ENCODE measurements at regions not wholly inside any gene's neighbourhood (a gene's known extent, or its start where the extent isn't known, plus 50 kb on each side); places are given as distances from the start of the nearest gene placed in this dataset.
A peak's percentile ranks its signal among the peaks of the same experiment; 100 is the strongest.

DNA sequence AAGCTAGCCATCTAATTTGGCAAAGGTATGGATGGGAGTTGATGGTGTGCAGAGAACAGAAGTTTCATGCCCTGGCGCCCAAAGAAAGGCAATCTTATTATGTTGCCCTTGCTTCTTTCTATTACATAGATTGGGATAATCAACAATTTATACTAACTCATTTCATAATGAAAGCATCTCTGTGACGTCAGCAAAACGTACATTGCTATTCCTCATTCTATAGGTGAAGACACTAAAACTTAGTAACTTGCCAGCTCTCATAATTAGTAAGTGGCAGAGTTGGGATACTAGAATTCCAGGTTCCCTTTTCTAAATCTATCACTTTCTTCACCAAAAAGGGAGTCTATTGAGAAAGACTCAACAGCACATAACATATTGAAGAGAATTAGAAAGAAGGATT, 374.8 kb downstream of the NR2F1-AS1 start:
- Histone ChIP-seq H3K36me3 (replicated peaks in 1 of 2; ENCODE audit: control insufficient read depth in 2 of 2, insufficient read depth in 2 of 2, low read length in 2 of 2) (no peaks in the 10 kb centered on the region), H2BK5ac (ENCODE audit: low read length) (no peak overlapping the region), H3K9ac (ENCODE audit: low read depth, low read length, poor library complexity) (no peak overlapping the region), H3K27me3 (ENCODE audit: control insufficient read depth in 3 of 3, insufficient read depth in 3 of 3, low read depth in 1 of 3, low read length in 3 of 3) (no peaks in the 10 kb centered on the region), H2BK12ac (ENCODE audit: low read length) (no peak overlapping the region), H4K8ac (ENCODE audit: low read depth, low read length) (no peak overlapping the region), H4K91ac (ENCODE audit: low read depth, low read length, poor library complexity) (no peak overlapping the region), H3K9me3 (replicated peaks in 1 of 2; ENCODE audit: control insufficient read depth in 2 of 2, insufficient read depth in 1 of 2, low read depth in 1 of 2, low read length in 2 of 2) (no peaks in the 10 kb centered on the region), H2AK5ac (ENCODE audit: low read depth, low read length) (no peak overlapping the region), H3K4me2 (ENCODE audit: insufficient read depth, low read length, poor library complexity, severe bottlenecking) (no peak overlapping the region), H2AFZ (ENCODE audit: low read length) (no peak overlapping the region), H3K4ac (ENCODE audit: low read length) (no peak overlapping the region), H2BK120ac (ENCODE audit: low read depth, low read length) (no peak overlapping the region), H3K27ac (replicated peaks; ENCODE audit: low read length) (no peak overlapping the region), H2BK15ac (ENCODE audit: low read length) (no peak overlapping the region), H3K79me1 (ENCODE audit: low read depth, low read length) (no peaks in the 10 kb centered on the region), H3K14ac (ENCODE audit: low read length) (no peak overlapping the region), H3K4me3 (ENCODE audit: low read length in 2 of 2) (no peak overlapping the region), H3K18ac (ENCODE audit: low read length) (no peak overlapping the region), H3K23ac (ENCODE audit: low read depth, low read length, poor library complexity) (no peak overlapping the region), H3K4me1 (ENCODE audit: control insufficient read depth in 2 of 2, insufficient read depth in 1 of 2, low read depth in 1 of 2, low read length in 2 of 2) (peaks cover 0 to 4% of the 10 kb centered on the region in 2 donors)
- no CpG with 5 or more reads among the region's 3 CpGs for WGBS, 2 donors (ENCODE audit: extremely low coverage in 2 of 2, insufficient read length in 2 of 2, insufficient replicate concordance in 1 of 2)
- no peak for DNase-seq (ENCODE audit: low spot score)

DNA sequence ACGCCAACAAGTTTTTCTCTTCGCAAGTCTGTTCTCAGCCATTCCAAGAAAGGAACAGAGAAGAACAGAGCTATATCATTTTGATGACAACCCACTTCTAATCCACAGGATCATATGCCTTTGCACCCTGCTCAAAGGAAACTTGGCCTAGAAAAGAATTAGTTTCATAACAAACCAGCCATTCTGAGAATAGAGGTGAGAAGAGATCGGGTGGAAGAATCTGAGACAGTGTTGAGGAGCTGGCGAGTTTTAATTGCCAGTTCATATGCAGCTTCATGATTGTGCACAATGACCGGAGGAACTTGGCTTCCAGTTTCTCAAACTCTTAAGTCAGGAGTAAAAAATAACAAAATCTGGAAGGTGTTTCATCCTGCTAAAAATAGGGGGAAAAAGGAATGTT, 380.0 kb downstream of the NR2F1-AS1 start:
- H3K23ac ChIP-seq (ENCODE audit: low read depth, low read length, poor library complexity), result no peak overlapping the region
- H3K14ac ChIP-seq (ENCODE audit: low read length), result no peak overlapping the region
- H3K79me1 ChIP-seq (ENCODE audit: low read depth, low read length), result no peaks in the 10 kb centered on the region
- no peak overlapping the region for H3K18ac ChIP-seq (ENCODE audit: low read length)
- H3K9ac ChIP-seq (ENCODE audit: low read depth, low read length, poor library complexity), result no peak overlapping the region
- no peak overlapping the region for H2AK5ac ChIP-seq (ENCODE audit: low read depth, low read length)
- H3K4ac ChIP-seq (ENCODE audit: low read length), result no peak overlapping the region
- H2BK15ac ChIP-seq (ENCODE audit: low read length), result no peak overlapping the region
- no peaks in the 10 kb centered on the region for H3K36me3 ChIP-seq (replicated peaks in 1 of 2; ENCODE audit: control insufficient read depth in 2 of 2, insufficient read depth in 2 of 2, low read length in 2 of 2)
- peak overlapping the region; percentile 38 for H2AFZ ChIP-seq (ENCODE audit: low read length)
- H3K27me3 ChIP-seq (ENCODE audit: control insufficient read depth in 3 of 3, insufficient read depth in 3 of 3, low read depth in 1 of 3, low read length in 3 of 3), result no peaks in the 10 kb centered on the region
- WGBS, 2 donors (ENCODE audit: extremely low coverage in 2 of 2, insufficient read length in 2 of 2, insufficient replicate concordance in 1 of 2), result no CpG with 5 or more reads among the region's 5 CpGs
- no peak overlapping the region for H2BK12ac ChIP-seq (ENCODE audit: low read length)
- H3K27ac ChIP-seq (replicated peaks; ENCODE audit: low read length), result no peak overlapping the region
- no peak overlapping the region for H3K4me2 ChIP-seq (ENCODE audit: insufficient read depth, low read length, poor library complexity, severe bottlenecking)
- H2BK5ac ChIP-seq (ENCODE audit: low read length), result no peak overlapping the region
- no peak for DNase-seq (ENCODE audit: low spot score)
- no peaks in the 10 kb centered on the region for H3K9me3 ChIP-seq (replicated peaks in 1 of 2; ENCODE audit: control insufficient read depth in 2 of 2, insufficient read depth in 1 of 2, low read depth in 1 of 2, low read length in 2 of 2)
- no peak overlapping the region for H3K4me3 ChIP-seq (ENCODE audit: low read length in 2 of 2)
- no peak overlapping the region for H4K8ac ChIP-seq (ENCODE audit: low read depth, low read length)
- H4K91ac ChIP-seq (ENCODE audit: low read depth, low read length, poor library complexity), result no peak overlapping the region
- peaks cover 0 to 6% of the 10 kb centered on the region in 2 donors for H3K4me1 ChIP-seq (ENCODE audit: control insufficient read depth in 2 of 2, insufficient read depth in 1 of 2, low read depth in 1 of 2, low read length in 2 of 2)
- H2BK120ac ChIP-seq (ENCODE audit: low read depth, low read length), result no peak overlapping the region

DNA sequence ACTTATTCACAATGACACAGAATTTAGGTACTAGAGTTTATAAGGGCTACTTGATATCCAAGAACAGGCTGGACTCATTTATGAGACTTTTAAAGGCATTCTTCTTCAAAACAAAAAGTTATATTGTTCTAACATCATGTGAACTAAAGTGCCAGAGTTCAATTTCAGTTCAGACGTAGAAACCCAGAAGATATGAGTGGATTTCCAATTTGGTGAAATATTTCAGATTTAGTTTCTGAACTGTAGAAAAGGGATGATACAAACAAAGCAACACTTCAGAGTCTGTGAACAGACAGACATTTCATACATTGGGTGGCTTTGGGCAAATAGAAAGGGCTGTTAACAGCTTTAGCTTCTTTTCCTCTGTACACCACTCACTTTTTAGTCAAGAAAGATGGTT, 384.0 kb downstream of the NR2F1-AS1 start:
- H3K9ac ChIP-seq (ENCODE audit: low read depth, low read length, poor library complexity), result no peak overlapping the region
- no peak overlapping the region for H3K4me3 ChIP-seq (ENCODE audit: low read length in 2 of 2)
- H3K27me3 ChIP-seq (ENCODE audit: control insufficient read depth in 3 of 3, insufficient read depth in 3 of 3, low read depth in 1 of 3, low read length in 3 of 3), result no peaks in the 10 kb centered on the region
- H3K36me3 ChIP-seq (replicated peaks in 1 of 2; ENCODE audit: control insufficient read depth in 2 of 2, insufficient read depth in 2 of 2, low read length in 2 of 2), result no peaks in the 10 kb centered on the region
- H3K18ac ChIP-seq (ENCODE audit: low read length), result no peak overlapping the region
- peaks cover 5 to 13% of the 10 kb centered on the region in 2 donors for H3K4me1 ChIP-seq (ENCODE audit: control insufficient read depth in 2 of 2, insufficient read depth in 1 of 2, low read depth in 1 of 2, low read length in 2 of 2)
- no peak overlapping the region for H4K8ac ChIP-seq (ENCODE audit: low read depth, low read length)
- no peak for DNase-seq (ENCODE audit: low spot score)
- no peaks in the 10 kb centered on the region for H3K9me3 ChIP-seq (replicated peaks in 1 of 2; ENCODE audit: control insufficient read depth in 2 of 2, insufficient read depth in 1 of 2, low read depth in 1 of 2, low read length in 2 of 2)
- no peak overlapping the region for H3K27ac ChIP-seq (replicated peaks; ENCODE audit: low read length)
- H3K23ac ChIP-seq (ENCODE audit: low read depth, low read length, poor library complexity), result no peak overlapping the region
- no peak overlapping the region for H3K4me2 ChIP-seq (ENCODE audit: insufficient read depth, low read length, poor library complexity, severe bottlenecking)
- no peaks in the 10 kb centered on the region for H3K79me1 ChIP-seq (ENCODE audit: low read depth, low read length)
- no peak overlapping the region for H2BK15ac ChIP-seq (ENCODE audit: low read length)
- no peak overlapping the region for H2BK5ac ChIP-seq (ENCODE audit: low read length)
- H2AFZ ChIP-seq (ENCODE audit: low read length), result peak overlapping the region; percentile 42
- no peak overlapping the region for H3K14ac ChIP-seq (ENCODE audit: low read length)
- no CpG with 5 or more reads among the region's 1 CpG for WGBS, 2 donors (ENCODE audit: extremely low coverage in 2 of 2, insufficient read length in 2 of 2, insufficient replicate concordance in 1 of 2)
- no peak overlapping the region for H2BK12ac ChIP-seq (ENCODE audit: low read length)
- no peak overlapping the region for H2BK120ac ChIP-seq (ENCODE audit: low read depth, low read length)
- H2AK5ac ChIP-seq (ENCODE audit: low read depth, low read length), result no peak overlapping the region
- no peak overlapping the region for H4K91ac ChIP-seq (ENCODE audit: low read depth, low read length, poor library complexity)
- no peak overlapping the region for H3K4ac ChIP-seq (ENCODE audit: low read length)

DNA sequence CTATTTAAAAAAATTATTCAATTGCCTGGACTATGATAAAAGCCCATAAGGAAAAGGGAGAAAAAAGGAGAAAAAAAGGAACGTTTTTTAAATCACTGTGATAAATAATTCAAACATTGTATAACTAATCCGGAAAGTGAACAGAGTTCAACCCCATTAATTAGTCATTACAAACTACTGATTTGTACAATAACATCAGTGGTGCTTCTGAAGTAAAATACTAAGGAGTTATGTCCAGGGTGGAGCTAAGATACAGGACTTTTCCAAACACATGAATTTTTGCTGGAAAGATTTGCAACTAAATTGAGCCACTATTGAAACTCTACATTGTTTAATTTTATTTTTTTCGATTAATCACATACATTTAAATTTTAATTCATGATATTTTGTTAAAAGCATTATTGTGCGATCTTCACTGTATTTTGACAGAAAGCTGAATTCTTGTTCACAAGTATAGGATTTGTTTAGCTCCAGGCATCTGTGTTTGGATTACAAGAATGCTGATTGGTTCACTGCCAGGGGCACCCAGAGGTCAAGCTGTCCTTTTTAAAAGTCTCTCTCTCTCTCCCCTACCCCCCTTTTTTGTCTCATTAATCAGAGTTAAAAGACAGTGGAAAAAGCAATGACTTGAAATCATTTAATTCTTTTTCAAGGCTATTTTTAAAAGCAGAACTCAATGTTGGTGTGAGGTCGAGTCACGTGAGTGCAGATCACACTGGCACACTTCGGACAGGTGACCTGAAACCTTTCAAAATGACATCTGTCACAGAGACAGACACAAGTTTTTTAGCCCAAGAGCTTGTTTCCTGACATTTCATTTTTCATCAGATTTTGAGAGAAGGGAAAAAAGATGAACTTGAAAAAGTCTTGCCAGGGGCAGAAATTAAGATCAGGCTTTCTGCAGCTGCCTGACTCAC, 387.3 kb downstream of the NR2F1-AS1 start:
- Histone ChIP-seq H3K4me1 (ENCODE audit: control insufficient read depth in 2 of 2, insufficient read depth in 1 of 2, low read depth in 1 of 2, low read length in 2 of 2) (peaks cover 6 to 13% of the 10 kb centered on the region in 2 donors), H3K27me3 (ENCODE audit: control insufficient read depth in 3 of 3, insufficient read depth in 3 of 3, low read depth in 1 of 3, low read length in 3 of 3) (no peaks in the 10 kb centered on the region), H3K4ac (ENCODE audit: low read length) (no peak overlapping the region), H2BK5ac (ENCODE audit: low read length) (no peak overlapping the region), H3K9me3 (replicated peaks in 1 of 2; ENCODE audit: control insufficient read depth in 2 of 2, insufficient read depth in 1 of 2, low read depth in 1 of 2, low read length in 2 of 2) (no peaks in the 10 kb centered on the region), H2AFZ (ENCODE audit: low read length) (no peak overlapping the region), H3K23ac (ENCODE audit: low read depth, low read length, poor library complexity) (no peak overlapping the region), H3K4me2 (ENCODE audit: insufficient read depth, low read length, poor library complexity, severe bottlenecking) (no peak overlapping the region), H3K14ac (ENCODE audit: low read length) (no peak overlapping the region), H4K91ac (ENCODE audit: low read depth, low read length, poor library complexity) (no peak overlapping the region), H2BK15ac (ENCODE audit: low read length) (no peak overlapping the region), H3K9ac (ENCODE audit: low read depth, low read length, poor library complexity) (no peak overlapping the region), H3K4me3 (ENCODE audit: low read length in 2 of 2) (no peak overlapping the region), H2BK120ac (ENCODE audit: low read depth, low read length) (no peak overlapping the region), H2AK5ac (ENCODE audit: low read depth, low read length) (no peak overlapping the region), H3K18ac (ENCODE audit: low read length) (no peak overlapping the region), H3K27ac (replicated peaks; ENCODE audit: low read length) (no peak overlapping the region), H3K79me1 (ENCODE audit: low read depth, low read length) (no peaks in the 10 kb centered on the region), H4K8ac (ENCODE audit: low read depth, low read length) (no peak overlapping the region), H3K36me3 (replicated peaks in 1 of 2; ENCODE audit: control insufficient read depth in 2 of 2, insufficient read depth in 2 of 2, low read length in 2 of 2) (no peaks in the 10 kb centered on the region), H2BK12ac (ENCODE audit: low read length) (no peak overlapping the region)
- DNase-seq (ENCODE audit: low spot score), result peak; percentile 9
- 100% methylated on average over 1 of the region's 7 CpGs; no CpG with 5 or more reads in 1 of the 2 donors for WGBS, 2 donors (ENCODE audit: extremely low coverage in 2 of 2, insufficient read length in 2 of 2, insufficient replicate concordance in 1 of 2)

All from neuronal stem cell (in vitro differentiated cells).